ENCODE measurements at regions not wholly inside any gene's neighbourhood (a gene's known extent, or its start where the extent isn't known, plus 50 kb on each side); places are given as distances from the start of the nearest gene placed in this dataset.

DNA sequence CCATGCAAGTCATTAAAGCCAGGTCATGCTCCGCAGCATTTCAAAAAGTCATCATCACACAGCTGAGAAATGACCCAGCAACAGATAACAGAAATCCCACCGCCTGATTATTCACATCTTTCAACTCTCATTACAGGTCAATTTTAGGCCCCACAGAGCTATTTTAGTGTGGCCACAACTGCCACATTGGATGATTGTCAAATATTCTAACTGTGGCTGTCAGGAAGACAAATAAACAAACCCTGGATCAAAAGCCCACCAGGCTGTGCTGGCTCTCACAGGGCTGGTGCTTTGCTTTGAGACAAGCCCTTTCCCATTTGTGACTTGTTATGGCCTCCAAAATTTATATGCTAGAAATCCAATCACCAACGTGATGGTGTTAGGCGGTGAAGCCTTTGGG is 117.6 kb upstream of the CDC14C start:
- H3K27ac Mint-ChIP-seq, result no peak overlapping the region
- no peak overlapping the region for H3K4me2 ChIP-seq
- H3K79me2 ChIP-seq (replicated peaks; ENCODE audit: insufficient read depth), result no peaks in the 10 kb centered on the region
- H3K27ac ChIP-seq (ENCODE audit: low read depth), result no peak overlapping the region
- no peak overlapping the region for H2AFZ ChIP-seq
- no peaks in the 10 kb centered on the region for H3F3A ChIP-seq (replicated peaks; ENCODE audit: low read depth)
- no peak for ATAC-seq
- no peaks in the 10 kb centered on the region for H3K4me1 Mint-ChIP-seq
- H3K27me3 Mint-ChIP-seq (ENCODE audit: insufficient read depth, low read depth, poor library complexity), result no peaks in the 10 kb centered on the region
- H3K9me3 Mint-ChIP-seq, result peaks cover 2% of the 10 kb centered on the region; the same call in 1 of the 3 replicates
- no peaks in the 10 kb centered on the region for H3K36me3 Mint-ChIP-seq (ENCODE audit: low read depth)
- no peak overlapping the region for H3K4me3 ChIP-seq
- no peaks in the 10 kb centered on the region for H3K9me2 ChIP-seq (ENCODE audit: insufficient read depth)
- no peak for DNase-seq (ENCODE audit: low spot score)
- H3K4me3 Mint-ChIP-seq, result no peak overlapping the region
- H3K27me3 ChIP-seq (ENCODE audit: insufficient read depth), result no peaks in the 10 kb centered on the region
- no peak for TF ChIP-seq STAT1 (IDR thresholded peaks at IDR 0.05; ENCODE audit: unreplicated experiment)
- no peaks in the 10 kb centered on the region for H4K20me1 ChIP-seq (replicated peaks; ENCODE audit: insufficient read depth)
- no peaks in the 10 kb centered on the region for H3K36me3 ChIP-seq (ENCODE audit: insufficient read depth)
- no peaks in the 10 kb centered on the region for H3K4me1 ChIP-seq (ENCODE audit: insufficient read depth)

DNA sequence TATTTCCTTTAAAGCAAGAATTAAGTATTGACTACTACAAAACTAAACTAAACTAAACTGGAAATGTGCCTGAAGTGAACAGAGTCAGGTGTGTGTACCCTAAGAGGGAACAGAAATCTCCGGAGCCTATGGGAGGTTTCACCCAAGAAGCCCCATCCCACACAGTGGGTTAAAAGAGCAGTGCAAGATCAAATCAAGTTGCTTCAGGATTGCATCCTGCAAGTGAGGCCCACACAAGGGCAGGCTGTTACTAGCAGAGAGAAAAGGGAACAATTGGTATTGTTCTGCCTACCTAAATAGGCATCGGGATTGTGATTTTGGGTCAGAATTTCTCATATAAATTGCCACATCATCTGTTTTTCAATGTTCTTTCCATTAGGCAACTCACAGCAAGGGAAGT is 113.3 kb upstream of the CDC14C start:
- Mint-ChIP-seq H3K27ac (no peak overlapping the region), H3K27me3 (ENCODE audit: insufficient read depth, low read depth, poor library complexity) (no peaks in the 10 kb centered on the region), H3K36me3 (ENCODE audit: low read depth) (no peaks in the 10 kb centered on the region), H3K9me3 (no peaks in the 10 kb centered on the region; the same call in 2 of the 3 replicates), H3K4me1 (no peaks in the 10 kb centered on the region), H3K4me3 (no peak overlapping the region)
- H3K9me2 ChIP-seq (ENCODE audit: insufficient read depth), result no peaks in the 10 kb centered on the region
- no peaks in the 10 kb centered on the region for H3K36me3 ChIP-seq (ENCODE audit: insufficient read depth)
- H3K27ac ChIP-seq (ENCODE audit: low read depth), result no peak overlapping the region
- no peak overlapping the region for H3K4me2 ChIP-seq
- no peaks in the 10 kb centered on the region for H3F3A ChIP-seq (replicated peaks; ENCODE audit: low read depth)
- H3K4me3 ChIP-seq, result no peak overlapping the region
- no peaks in the 10 kb centered on the region for H4K20me1 ChIP-seq (replicated peaks; ENCODE audit: insufficient read depth)
- TF ChIP-seq CREB1 (CRISPR knock-in tag; IDR thresholded peaks at IDR 0.05; ENCODE audit: low read depth) (no peak), STAT1 (IDR thresholded peaks at IDR 0.05; ENCODE audit: unreplicated experiment) (no peak), NANOG (IDR thresholded peaks at IDR 0.05; ENCODE audit: borderline replicate concordance) (no peak)
- TF ChIP-seq, protein P1, sequence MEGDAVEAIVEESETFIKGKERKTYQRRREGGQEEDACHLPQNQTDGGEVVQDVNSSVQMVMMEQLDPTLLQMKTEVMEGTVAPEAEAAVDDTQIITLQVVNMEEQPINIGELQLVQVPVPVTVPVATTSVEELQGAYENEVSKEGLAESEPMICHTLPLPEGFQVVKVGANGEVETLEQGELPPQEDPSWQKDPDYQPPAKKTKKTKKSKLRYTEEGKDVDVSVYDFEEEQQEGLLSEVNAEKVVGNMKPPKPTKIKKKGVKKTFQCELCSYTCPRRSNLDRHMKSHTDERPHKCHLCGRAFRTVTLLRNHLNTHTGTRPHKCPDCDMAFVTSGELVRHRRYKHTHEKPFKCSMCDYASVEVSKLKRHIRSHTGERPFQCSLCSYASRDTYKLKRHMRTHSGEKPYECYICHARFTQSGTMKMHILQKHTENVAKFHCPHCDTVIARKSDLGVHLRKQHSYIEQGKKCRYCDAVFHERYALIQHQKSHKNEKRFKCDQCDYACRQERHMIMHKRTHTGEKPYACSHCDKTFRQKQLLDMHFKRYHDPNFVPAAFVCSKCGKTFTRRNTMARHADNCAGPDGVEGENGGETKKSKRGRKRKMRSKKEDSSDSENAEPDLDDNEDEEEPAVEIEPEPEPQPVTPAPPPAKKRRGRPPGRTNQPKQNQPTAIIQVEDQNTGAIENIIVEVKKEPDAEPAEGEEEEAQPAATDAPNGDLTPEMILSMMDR (conservative IDR thresholded peaks at IDR 0.05; ENCODE audit: low read depth in 2 of 2), result no peak
- ATAC-seq (no peak; the same call in 2 of the 3 replicates), DNase-seq (ENCODE audit: low spot score) (no peak)
- H3K4me1 ChIP-seq (ENCODE audit: insufficient read depth), result no peaks in the 10 kb centered on the region
- no peaks in the 10 kb centered on the region for H3K27me3 ChIP-seq (ENCODE audit: insufficient read depth)
- H2AFZ ChIP-seq, result peak overlapping the region; percentile 93
- no peaks in the 10 kb centered on the region for H3K79me2 ChIP-seq (replicated peaks; ENCODE audit: insufficient read depth)

DNA sequence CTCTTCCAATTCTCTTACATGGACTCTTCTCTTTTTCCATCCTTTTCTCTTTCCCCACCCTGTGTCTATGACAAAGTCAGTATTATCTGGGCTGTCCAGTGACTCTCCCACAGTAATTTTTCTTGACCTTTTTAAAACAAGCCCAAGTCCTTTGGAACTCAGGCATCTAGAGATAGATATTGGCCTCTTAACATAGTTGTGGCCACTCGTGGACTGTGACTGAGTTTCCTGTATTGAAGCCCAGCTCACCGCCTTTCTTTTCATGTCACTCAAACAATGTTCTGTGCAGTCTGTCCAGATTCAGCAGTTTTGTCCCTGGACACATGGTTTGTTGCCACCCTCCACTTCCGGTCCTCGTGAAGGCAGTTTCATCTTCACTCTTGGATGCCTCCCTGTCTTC is 110.9 kb upstream of the CDC14C start:
- Histone ChIP-seq H3K4me3 (no peak overlapping the region), H3K27ac (ENCODE audit: low read depth) (no peak overlapping the region), H3K36me3 (ENCODE audit: insufficient read depth) (no peaks in the 10 kb centered on the region), H4K20me1 (replicated peaks; ENCODE audit: insufficient read depth) (no peaks in the 10 kb centered on the region), H3F3A (replicated peaks; ENCODE audit: low read depth) (no peaks in the 10 kb centered on the region), H3K4me1 (ENCODE audit: insufficient read depth) (0 out of 2 replicates have a peak, but pooled peaks cover 4% of the 10 kb centered on the region), H3K9me2 (ENCODE audit: insufficient read depth) (no peaks in the 10 kb centered on the region), H3K79me2 (replicated peaks; ENCODE audit: insufficient read depth) (no peaks in the 10 kb centered on the region), H2AFZ (no peak overlapping the region), H3K27me3 (ENCODE audit: insufficient read depth) (no peaks in the 10 kb centered on the region), H3K4me2 (no peak overlapping the region)
- no peak for DNase-seq (ENCODE audit: low spot score)
- H3K4me1 Mint-ChIP-seq, result peaks cover 3% of the 10 kb centered on the region; the same call in 2 of the 3 replicates
- H3K36me3 Mint-ChIP-seq (ENCODE audit: low read depth), result no peaks in the 10 kb centered on the region
- H3K27ac Mint-ChIP-seq, result no peak overlapping the region
- no peak overlapping the region for H3K4me3 Mint-ChIP-seq
- no peak for ATAC-seq
- peaks cover 1% of the 10 kb centered on the region for H3K27me3 Mint-ChIP-seq (ENCODE audit: insufficient read depth, low read depth, poor library complexity)
- H3K9me3 Mint-ChIP-seq, result no peaks in the 10 kb centered on the region; the same call in 2 of the 3 replicates
- TF ChIP-seq, protein P2, sequence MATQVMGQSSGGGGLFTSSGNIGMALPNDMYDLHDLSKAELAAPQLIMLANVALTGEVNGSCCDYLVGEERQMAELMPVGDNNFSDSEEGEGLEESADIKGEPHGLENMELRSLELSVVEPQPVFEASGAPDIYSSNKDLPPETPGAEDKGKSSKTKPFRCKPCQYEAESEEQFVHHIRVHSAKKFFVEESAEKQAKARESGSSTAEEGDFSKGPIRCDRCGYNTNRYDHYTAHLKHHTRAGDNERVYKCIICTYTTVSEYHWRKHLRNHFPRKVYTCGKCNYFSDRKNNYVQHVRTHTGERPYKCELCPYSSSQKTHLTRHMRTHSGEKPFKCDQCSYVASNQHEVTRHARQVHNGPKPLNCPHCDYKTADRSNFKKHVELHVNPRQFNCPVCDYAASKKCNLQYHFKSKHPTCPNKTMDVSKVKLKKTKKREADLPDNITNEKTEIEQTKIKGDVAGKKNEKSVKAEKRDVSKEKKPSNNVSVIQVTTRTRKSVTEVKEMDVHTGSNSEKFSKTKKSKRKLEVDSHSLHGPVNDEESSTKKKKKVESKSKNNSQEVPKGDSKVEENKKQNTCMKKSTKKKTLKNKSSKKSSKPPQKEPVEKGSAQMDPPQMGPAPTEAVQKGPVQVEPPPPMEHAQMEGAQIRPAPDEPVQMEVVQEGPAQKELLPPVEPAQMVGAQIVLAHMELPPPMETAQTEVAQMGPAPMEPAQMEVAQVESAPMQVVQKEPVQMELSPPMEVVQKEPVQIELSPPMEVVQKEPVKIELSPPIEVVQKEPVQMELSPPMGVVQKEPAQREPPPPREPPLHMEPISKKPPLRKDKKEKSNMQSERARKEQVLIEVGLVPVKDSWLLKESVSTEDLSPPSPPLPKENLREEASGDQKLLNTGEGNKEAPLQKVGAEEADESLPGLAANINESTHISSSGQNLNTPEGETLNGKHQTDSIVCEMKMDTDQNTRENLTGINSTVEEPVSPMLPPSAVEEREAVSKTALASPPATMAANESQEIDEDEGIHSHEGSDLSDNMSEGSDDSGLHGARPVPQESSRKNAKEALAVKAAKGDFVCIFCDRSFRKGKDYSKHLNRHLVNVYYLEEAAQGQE (IDR thresholded peaks at IDR 0.05; ENCODE audit: unreplicated experiment), result no peak
- TF ChIP-seq CREB1 (CRISPR knock-in tag; IDR thresholded peaks at IDR 0.05; ENCODE audit: low read depth), result no peak
